NOMO-1 treated with dmso at 0.1 percent for 144 hours (cell line): ENCODE measurements at regions not wholly inside any gene's neighbourhood (a gene's known extent, or its start where the extent isn't known, plus 50 kb on each side); places are given as distances from the start of the nearest gene placed in this dataset.

Source experiments
- DNase-seq: peaks from one replicate; lab custom pipeline; 2025; ENCODE audit not compliant: unreplicated experiment; lab: John Stamatoyannopoulos, UW

DNA sequence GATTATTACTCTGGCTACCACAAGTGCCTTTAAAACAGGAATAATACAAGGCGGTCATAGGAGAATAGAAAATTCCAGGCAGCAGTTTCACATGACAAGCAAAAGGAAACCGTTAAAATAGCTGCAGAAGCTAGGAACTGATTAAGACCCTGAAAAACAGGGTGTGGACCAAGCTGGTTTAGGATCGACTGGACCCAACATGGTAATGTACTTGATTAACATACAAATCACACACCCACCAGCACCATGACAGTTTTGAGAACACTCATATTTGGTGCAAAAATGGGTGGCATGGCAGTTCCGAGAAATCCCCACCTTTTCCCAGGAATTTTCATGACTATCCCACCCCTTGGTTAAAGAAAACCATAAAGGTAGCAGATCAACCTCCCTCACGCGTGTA lies 51.9 kb upstream of the TMEM163 start:
- no peak for DNase-seq

GRCh38 chr2:134771313-134771801 lies 52.6 kb upstream of the TMEM163 start:
- DNase-seq, result no peak

GRCh38 chr2:134772493-134773169 lies 53.8 kb upstream of the TMEM163 start:
- DNase-seq, result no peak

DNA sequence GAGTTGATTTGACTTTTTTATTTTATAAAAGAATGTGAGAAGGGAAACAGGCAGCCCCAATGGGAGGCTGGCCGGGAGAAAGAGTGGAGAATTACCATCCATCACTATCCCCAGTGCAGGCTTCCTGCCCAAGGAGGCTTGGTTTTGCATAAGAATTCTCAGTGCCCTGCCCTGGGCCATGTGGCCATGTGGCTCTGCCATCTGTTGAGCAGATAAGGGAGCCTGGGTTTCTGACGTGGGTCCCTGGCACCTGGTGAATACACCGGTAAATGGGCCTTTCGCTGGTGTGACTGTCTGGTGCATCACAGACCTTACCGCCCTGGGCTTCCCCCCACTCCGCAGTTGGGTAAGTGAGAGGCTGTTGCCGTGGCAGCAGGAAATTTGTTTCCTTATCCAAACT lies 54.5 kb upstream of the TMEM163 start:
- no peak for DNase-seq

DNA sequence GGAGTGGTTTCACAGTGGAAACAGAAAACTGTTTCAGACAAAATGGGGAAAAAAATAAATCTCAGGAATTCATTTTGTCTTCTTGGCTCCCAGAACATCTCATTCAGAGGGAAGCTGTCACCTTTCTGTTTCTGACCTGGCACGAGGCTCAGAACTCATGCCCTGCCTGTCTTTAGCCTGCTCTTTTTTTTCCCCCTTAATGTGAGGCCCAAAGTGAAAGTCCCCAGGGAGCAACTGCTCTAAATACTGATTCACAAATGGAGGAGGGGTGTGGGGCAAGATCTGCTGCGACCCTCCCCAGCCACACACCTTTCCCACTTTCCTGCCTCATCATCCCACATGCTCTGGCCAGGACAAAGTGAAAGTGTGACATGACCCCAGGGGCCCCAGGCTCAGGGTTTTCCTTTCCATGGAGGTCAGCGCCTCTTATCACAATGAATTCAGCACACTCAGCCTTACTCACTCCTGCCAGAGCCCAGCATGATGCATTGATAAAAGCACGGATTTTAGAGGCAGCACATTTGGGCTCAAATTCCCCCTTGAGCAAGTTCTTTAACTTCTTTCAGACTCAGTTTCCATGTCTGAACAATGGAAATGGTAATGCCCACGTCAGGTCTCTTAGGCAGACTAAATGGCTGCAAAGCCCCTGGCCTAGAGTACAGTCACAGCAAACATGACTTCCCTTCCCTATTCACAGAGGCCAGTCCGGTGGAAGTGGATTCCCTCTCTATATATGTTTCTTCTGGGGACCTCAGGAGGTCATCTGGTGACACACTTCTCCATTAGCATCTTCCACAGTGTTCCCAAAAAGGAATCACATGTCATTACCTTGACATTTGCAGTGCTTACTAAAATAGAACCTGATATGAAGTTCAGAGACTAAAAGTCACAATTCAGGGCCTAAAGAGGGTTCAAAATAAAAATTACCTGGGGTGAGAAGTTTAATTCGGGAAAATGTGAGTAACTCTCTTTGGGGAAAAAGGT lies 55.3 kb upstream of the TMEM163 start:
- DNase-seq, result no peak

DNA sequence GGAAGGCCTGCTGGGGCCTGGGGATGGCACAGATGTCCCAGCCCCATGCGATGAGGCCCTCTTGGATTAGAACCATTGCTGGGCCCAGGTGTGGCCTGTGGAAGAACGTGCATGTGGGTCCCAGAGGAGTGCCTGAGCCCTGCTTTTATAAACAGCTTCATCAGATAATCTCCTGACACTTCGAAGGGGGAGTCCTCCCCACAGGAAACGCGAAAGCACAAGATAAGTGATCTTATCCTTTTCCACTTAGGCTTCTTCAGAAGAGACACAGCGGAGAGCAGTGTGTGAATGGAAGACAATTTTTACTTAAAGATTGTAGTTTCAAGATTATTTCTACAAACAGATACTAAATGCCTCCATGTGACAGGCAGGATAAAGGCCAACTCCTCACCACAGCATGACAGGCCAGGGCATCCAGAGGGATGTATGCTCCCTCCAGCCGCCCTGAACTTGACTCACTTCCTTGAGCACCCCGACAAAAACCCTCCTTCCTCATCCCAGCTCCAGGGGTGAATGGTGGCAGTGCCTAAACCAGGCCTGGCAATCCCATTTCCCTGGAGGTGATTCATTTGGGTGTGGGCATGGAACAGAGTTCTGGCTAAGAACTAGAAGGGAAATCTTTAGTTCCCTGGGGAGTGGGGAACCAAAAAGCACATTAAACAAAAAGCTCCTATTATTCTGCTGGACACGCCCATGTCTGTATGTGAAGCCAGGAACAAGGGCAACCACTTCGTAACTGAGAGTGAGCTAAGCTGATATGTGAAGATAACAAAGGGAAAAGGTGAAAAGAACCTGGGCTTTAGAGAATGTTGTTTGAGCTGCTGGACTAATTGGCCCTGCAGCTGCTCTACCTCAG lies 56.2 kb upstream of the TMEM163 start:
- no peak for DNase-seq

GRCh38 chr2:134776836-134777235 lies 58.0 kb upstream of the TMEM163 start:
- no peak for DNase-seq

DNA sequence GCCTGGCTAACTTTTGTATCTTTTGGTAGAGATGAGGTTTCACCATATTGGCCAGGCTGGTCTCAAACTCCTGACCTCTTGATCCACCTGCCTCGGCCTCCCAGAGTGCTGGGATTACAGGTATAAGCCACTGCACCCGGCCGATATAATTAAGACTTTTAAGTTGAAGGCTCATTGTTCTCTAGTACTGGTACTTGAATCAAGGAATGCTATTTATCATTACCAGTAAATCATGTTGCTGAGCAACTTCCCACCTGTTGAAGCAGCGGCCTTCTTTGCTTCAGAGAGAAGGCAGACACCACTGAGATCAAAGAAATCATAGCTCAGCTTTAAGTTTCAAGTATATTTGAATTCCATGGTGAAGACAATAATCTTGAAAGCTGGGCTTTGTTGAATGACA lies 58.8 kb upstream of the TMEM163 start:
- DNase-seq, result no peak

GRCh38 chr2:134778372-134778771 lies 59.6 kb upstream of the TMEM163 start:
- no peak for DNase-seq

- DNase-seq, result no peak
Observed at GRCh38 chr2:134780972-134781371, 57.4 kb upstream of the ACMSD start.

- DNase-seq, result no peak
Observed at GRCh38 chr2:134782107-134782506, 56.3 kb upstream of the ACMSD start.

GRCh38 chr2:134782792-134783191 lies 55.6 kb upstream of the ACMSD start:
- DNase-seq, result peak; percentile 42

GRCh38 chr2:134783912-134784311 lies 54.5 kb upstream of the ACMSD start:
- peak; percentile 49 for DNase-seq

DNA sequence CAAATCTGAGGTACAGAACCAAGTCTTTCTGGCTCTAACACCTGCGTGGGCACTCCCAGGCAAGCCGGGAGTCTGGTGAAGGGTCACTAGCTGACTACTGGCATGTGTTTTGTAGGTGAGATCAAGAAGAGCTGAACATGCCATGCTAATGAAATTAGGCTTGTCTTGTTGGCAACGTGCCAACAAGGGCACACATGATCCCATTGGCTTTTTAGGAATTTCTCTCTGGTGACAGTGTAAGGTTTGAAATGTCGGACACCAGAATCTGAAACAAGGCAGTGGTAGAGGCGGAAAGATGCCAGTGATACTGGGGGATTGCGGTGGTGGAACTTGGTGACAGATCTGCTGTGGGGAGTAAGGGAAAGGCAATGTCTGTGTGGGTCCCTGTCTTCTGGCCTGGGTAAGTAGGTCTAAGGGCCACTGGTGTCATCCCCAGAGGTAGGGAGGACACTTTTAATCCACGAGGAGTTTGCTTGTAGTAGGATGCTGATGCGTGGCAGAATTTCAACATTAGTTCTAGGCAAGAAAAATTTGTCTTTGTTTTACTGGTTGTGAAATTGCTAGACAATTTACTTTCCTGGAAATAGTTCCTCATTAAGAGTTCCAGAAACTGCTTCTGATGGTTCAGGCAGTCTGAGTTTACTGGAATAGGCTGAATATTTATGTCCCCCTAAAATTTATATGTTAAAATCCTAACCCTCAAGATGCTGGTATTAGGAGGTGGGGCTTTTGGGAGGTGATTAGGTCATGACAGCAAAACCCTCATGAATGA lies 52.6 kb upstream of the ACMSD start:
- no peak for DNase-seq

DNA sequence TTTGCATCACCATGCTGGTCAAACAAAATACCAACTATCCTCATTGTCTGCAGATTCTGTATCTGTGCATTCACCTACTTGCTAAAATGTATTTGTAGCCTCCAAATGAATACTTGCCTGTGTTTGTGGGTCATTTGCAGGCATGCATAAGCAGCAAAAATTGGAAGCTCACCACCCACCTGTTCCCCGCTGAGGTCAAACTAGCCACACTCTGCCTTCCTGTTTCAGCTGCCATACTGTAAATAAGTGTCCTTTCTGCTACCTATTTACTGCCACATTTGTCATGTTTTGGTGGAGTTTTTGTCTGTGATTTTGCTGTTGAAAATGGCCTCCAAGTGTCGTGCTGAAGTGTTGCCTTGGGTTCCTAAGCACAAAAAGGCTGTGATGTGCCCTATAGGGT lies 50.0 kb upstream of the ACMSD start:
- DNase-seq, result no peak
